Activated naive CD8-positive, alpha-beta T cell treated with anti-CD3 and anti-CD28 coated beads for 36 hours (primary cell): ENCODE measurements at regions not wholly inside any gene's neighbourhood (a gene's known extent, or its start where the extent isn't known, plus 50 kb on each side); places are given as distances from the start of the nearest gene placed in this dataset.

ENCODE experiments used
- DNase-seq: peaks from one replicate; pipeline ENCODE4 v3.0.0; 2021
- H3K27ac Mint-ChIP-seq: one replicate; pipeline ENCODE4 v1.8.0; 2022; ENCODE audit warnings: mild to moderate bottlenecking, moderate library complexity, mixed read lengths
- H3K27me3 Mint-ChIP-seq: one replicate; pipeline ENCODE4 v1.8.0; 2022; ENCODE audit warnings: mild to moderate bottlenecking, mixed read lengths
- H3K36me3 Mint-ChIP-seq: one replicate; pipeline ENCODE4 v1.8.0; 2021; ENCODE audit warnings: mild to moderate bottlenecking, mixed read lengths
- H3K4me1 Mint-ChIP-seq: one replicate; pipeline ENCODE4 v1.8.0; 2021; ENCODE audit warnings: mixed read lengths
- H3K4me3 Mint-ChIP-seq: one replicate; pipeline ENCODE4 v1.8.0; 2022; ENCODE audit warnings: mild to moderate bottlenecking, moderate library complexity, mixed read lengths
- H3K9me3 Mint-ChIP-seq: one replicate; pipeline ENCODE4 v1.8.0; 2022; ENCODE audit warnings: mixed read lengths

- no peaks in the 10 kb centered on the region for H3K36me3 Mint-ChIP-seq
- H3K27me3 Mint-ChIP-seq, result no peaks in the 10 kb centered on the region
- no peaks in the 10 kb centered on the region for H3K4me1 Mint-ChIP-seq
- H3K9me3 Mint-ChIP-seq, result no peaks in the 10 kb centered on the region
- H3K4me3 Mint-ChIP-seq, result no peak overlapping the region
- H3K27ac Mint-ChIP-seq, result no peak overlapping the region
- DNase-seq, result no peak
Observed at GRCh38 chr5:14063138-14063537, 80.0 kb upstream of the TRIO start.

GRCh38 chr5:14062178-14062577 is 81.0 kb upstream of the TRIO start:
- no peaks in the 10 kb centered on the region for H3K27me3 Mint-ChIP-seq
- DNase-seq, result no peak
- no peaks in the 10 kb centered on the region for H3K4me1 Mint-ChIP-seq
- no peaks in the 10 kb centered on the region for H3K36me3 Mint-ChIP-seq
- no peak overlapping the region for H3K4me3 Mint-ChIP-seq
- no peak overlapping the region for H3K27ac Mint-ChIP-seq
- H3K9me3 Mint-ChIP-seq, result no peaks in the 10 kb centered on the region

DNA sequence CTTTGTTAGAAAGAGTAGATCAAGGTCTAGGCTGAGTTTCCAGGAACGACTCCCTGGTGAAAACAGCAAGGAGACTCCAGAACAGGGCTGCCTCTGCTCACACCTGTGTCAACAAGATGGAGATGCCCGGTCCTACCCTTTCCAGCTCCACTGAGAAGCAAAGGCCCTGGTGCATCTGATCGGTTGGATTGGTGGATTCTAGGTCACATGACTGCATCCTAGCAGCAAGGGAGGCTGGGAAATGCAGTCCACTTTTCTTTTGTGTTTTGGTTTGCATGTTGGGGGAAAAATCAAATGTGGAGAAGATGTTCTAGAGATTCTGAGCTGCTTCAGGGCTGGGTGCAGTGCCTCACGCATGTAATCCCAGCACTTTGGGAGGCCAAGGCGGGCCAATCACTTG is 82.0 kb upstream of the TRIO start:
- H3K4me3 Mint-ChIP-seq, result no peak overlapping the region
- DNase-seq, result no peak
- H3K27ac Mint-ChIP-seq, result no peak overlapping the region
- no peaks in the 10 kb centered on the region for H3K9me3 Mint-ChIP-seq
- no peaks in the 10 kb centered on the region for H3K27me3 Mint-ChIP-seq
- no peaks in the 10 kb centered on the region for H3K36me3 Mint-ChIP-seq
- no peaks in the 10 kb centered on the region for H3K4me1 Mint-ChIP-seq

DNA sequence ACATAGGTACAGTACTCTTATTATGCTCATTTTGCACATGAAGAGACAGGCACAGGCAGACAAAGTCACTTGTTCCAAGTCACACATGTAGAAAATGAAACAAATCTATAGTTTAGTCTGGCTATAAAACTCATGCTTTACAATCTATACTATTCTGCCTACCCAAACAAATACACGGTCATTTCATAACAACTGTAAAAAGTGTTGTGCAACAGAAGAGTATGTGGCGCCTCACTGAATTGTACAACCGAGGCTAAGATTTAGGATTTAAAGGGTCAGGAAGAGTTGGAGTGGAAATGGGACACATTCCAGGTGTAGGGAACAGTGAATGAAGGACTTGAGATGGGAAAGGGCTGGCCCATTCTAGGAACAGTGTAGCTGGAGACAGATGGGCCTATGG is 82.9 kb upstream of the TRIO start:
- Mint-ChIP-seq H3K27ac (no peak overlapping the region), H3K4me1 (no peaks in the 10 kb centered on the region), H3K4me3 (no peak overlapping the region), H3K27me3 (no peaks in the 10 kb centered on the region), H3K36me3 (no peaks in the 10 kb centered on the region), H3K9me3 (no peaks in the 10 kb centered on the region)
- DNase-seq, result no peak

GRCh38 chr5:14059810-14060209 is 83.3 kb upstream of the TRIO start:
- Mint-ChIP-seq H3K9me3 (no peaks in the 10 kb centered on the region), H3K27me3 (no peaks in the 10 kb centered on the region), H3K4me3 (no peak overlapping the region), H3K4me1 (no peaks in the 10 kb centered on the region), H3K27ac (no peak overlapping the region), H3K36me3 (no peaks in the 10 kb centered on the region)
- no peak for DNase-seq

- Mint-ChIP-seq H3K4me1 (no peaks in the 10 kb centered on the region), H3K27ac (no peak overlapping the region), H3K27me3 (peaks cover 4% of the 10 kb centered on the region), H3K9me3 (no peaks in the 10 kb centered on the region), H3K4me3 (no peak overlapping the region), H3K36me3 (no peaks in the 10 kb centered on the region)
- DNase-seq, result no peak
Observed at GRCh38 chr5:14057289-14057688, 85.9 kb upstream of the TRIO start.

- no peak for DNase-seq
- H3K27me3 Mint-ChIP-seq, result peaks cover 6% of the 10 kb centered on the region
- no peak overlapping the region for H3K27ac Mint-ChIP-seq
- H3K4me1 Mint-ChIP-seq, result no peaks in the 10 kb centered on the region
- no peak overlapping the region for H3K4me3 Mint-ChIP-seq
- no peaks in the 10 kb centered on the region for H3K9me3 Mint-ChIP-seq
- no peaks in the 10 kb centered on the region for H3K36me3 Mint-ChIP-seq
Observed at GRCh38 chr5:14056039-14056438, 87.1 kb upstream of the TRIO start.

DNA sequence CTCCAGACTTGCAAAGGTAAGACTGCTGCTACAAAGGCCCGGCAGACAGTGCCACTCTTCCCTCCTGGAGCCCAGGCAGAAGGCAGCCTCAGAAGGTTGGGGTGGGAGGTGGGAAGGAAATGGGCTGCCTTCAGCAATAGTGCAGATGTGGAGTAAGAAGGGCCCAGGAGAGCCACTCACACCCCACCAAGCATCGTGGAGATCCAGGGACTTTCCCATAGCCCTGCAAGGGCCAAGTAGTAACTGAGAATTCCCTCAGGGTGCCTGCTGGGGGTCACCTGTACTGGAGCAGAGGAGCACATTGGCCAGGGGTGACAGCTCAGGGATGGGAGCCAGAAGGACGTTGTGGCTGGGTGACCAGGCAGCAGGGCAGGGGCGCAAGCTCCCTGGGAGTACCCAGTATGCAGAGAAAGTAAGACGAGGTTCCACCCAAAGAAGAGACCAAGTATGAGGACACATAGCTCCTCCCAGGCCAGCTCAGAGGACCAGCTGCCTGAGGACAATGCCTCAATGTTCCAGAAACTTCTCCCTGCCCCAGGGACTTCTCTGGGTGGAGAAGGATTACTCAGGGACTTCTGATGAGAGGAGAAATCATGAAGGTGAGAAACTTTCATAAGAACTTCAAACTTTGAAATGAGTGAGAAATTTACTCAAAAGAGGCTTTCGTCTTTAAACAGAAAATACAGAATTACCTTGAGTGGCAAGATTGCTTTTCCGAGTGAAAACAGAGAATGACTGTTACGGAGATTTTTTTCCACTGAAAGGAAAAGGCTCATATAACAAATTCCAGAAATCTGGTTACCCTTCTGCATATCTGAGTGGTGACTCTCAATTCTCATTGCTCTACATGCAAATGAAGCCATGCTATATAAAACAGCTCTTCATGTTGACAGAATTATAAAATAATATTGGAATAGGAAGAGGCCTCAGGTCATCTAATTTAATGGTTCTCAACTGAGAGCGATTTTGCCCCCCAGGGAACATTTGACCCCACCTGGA is 87.9 kb upstream of the TRIO start:
- Mint-ChIP-seq H3K27ac (peak overlapping the region; percentile 19), H3K27me3 (peaks cover 6% of the 10 kb centered on the region), H3K36me3 (no peaks in the 10 kb centered on the region)

DNA sequence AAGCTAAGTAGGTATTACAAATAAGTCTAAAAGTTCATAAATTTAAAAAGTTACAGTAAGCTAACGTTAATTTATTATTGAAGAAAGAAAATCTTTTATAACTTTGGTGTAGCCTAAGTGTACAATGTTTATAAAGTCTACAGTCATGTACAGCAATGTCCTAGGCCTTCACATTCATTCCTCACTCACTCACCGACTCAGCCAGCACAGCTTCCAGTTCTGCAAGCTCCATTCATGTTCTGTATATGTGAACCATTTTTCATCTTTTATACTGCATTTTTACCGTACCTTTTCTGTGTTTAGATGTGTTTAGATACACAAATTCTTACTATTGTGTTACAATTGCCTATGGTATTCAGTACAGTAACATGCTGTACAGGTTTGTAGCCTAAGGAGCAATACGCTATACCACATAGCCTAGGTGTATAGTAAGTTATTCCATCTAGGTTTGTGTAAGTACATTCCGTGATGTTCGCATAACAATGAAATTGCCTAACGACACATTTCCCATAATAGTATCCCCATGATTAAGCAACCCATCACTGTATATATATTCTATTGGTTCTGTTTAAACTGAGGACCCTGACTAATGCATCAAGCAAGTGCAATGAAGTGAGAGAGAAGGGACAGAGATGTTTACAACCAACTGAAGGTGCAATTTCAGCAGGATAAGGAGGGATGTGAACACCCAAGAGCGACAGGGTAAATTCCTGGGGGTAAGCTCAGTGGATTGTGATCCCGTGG is 88.9 kb upstream of the TRIO start:
- no peak for DNase-seq
- Mint-ChIP-seq H3K4me3 (no peak overlapping the region), H3K4me1 (no peaks in the 10 kb centered on the region), H3K36me3 (no peaks in the 10 kb centered on the region), H3K27ac (no peak overlapping the region), H3K9me3 (no peaks in the 10 kb centered on the region), H3K27me3 (peaks cover 6% of the 10 kb centered on the region)

More for the DNA sequence above, 87.9 kb upstream of the TRIO start:
- Mint-ChIP-seq H3K4me1 (no peaks in the 10 kb centered on the region), H3K4me3 (no peak overlapping the region), H3K9me3 (no peaks in the 10 kb centered on the region)
- DNase-seq, result no peak

DNA sequence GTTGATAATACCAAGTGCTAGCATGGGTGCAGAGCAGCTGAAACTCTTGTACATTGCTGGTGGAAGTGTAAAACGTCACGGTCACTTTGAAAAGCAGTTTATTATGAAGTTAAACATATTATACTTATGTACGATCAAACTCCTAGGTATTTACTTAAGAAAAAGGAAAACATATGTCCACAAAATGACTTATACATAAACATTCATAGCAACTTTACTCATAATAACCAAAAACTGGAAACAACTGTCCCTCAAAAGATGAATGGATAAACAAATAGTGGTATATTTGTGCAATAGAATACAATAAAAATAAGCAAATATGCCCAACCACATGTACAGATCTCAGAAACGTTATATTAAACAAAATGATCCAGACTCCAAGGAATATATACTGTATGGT is 92.3 kb upstream of the TRIO start:
- Mint-ChIP-seq H3K27me3 (peaks cover 6% of the 10 kb centered on the region), H3K36me3 (no peaks in the 10 kb centered on the region), H3K4me3 (no peak overlapping the region), H3K27ac (no peak overlapping the region), H3K9me3 (no peaks in the 10 kb centered on the region), H3K4me1 (no peaks in the 10 kb centered on the region)
- DNase-seq, result no peak

DNA sequence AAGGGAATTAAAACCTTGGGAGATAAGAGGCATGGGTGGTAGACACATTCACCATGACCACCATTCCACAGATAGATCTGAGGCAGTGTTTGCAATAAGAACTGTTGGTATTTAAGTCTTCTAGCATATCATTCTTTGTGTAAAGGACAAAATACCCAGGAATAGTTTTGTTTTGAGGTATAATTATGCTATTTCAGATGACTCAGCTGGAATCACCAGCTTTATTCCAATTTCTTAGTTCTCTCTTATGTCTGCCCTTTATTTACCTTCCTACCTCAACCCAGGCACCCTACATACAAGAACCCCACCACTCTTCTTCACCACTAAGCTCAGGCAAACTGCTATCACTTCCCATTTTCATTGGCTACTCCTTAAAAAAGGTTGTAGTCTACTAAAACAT is 94.7 kb upstream of the TRIO start:
- Mint-ChIP-seq H3K4me3 (no peak overlapping the region), H3K27me3 (peaks cover 6% of the 10 kb centered on the region), H3K27ac (no peak overlapping the region), H3K4me1 (no peaks in the 10 kb centered on the region), H3K9me3 (no peaks in the 10 kb centered on the region), H3K36me3 (no peaks in the 10 kb centered on the region)
- DNase-seq, result no peak

- no peaks in the 10 kb centered on the region for H3K4me1 Mint-ChIP-seq
- H3K9me3 Mint-ChIP-seq, result no peaks in the 10 kb centered on the region
- peaks cover 12% of the 10 kb centered on the region for H3K27me3 Mint-ChIP-seq
- no peak overlapping the region for H3K4me3 Mint-ChIP-seq
- H3K27ac Mint-ChIP-seq, result no peak overlapping the region
- H3K36me3 Mint-ChIP-seq, result no peaks in the 10 kb centered on the region
- no peak for DNase-seq
Observed at GRCh38 chr5:14041528-14042192, 97.2 kb upstream of the DNAH5 start.

DNA sequence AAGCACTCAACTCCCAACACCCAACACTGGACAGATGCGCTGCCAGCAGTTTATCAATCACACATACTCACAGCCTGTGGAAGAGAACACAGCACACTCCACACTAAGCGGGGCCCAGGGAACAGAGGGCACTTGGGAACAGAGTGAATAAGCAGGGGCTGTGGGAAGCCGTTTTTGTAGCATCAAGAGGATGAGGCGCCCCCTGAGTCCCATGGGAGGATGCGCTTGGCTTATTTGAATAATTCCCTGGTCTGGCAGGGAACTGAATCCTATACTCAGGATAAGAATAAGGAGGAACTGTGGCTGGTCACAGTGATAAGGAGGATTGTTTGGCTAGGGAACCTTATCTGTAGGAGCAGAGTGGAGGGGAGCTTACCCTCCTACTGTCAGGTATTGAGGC is 96.1 kb upstream of the DNAH5 start:
- H3K27ac Mint-ChIP-seq, result no peak overlapping the region
- no peak for DNase-seq
- H3K4me3 Mint-ChIP-seq, result no peak overlapping the region
- no peaks in the 10 kb centered on the region for H3K36me3 Mint-ChIP-seq
- H3K4me1 Mint-ChIP-seq, result peaks cover 6% of the 10 kb centered on the region
- peaks cover 13% of the 10 kb centered on the region for H3K27me3 Mint-ChIP-seq
- H3K9me3 Mint-ChIP-seq, result no peaks in the 10 kb centered on the region

DNA sequence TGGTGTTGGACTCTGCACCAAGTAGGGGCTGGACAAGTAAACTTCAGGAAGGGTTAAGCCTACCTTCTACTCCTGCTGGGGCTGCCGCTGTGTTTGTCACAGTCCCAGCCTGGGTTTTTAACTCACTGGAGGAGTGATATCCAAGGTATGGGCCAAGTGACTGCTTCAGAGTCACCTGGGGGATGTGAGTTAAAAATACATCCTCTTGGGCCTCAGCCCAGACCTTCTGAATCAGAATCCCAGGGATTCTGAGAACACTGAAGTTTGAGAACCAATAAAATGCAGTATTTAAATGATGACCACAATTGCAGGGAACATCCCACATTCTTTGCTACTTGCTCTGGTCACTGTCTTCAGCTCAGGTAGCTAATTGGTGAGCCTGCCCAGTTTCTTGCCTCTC is 95.1 kb upstream of the DNAH5 start:
- peaks cover 14% of the 10 kb centered on the region for H3K27me3 Mint-ChIP-seq
- H3K4me3 Mint-ChIP-seq, result no peak overlapping the region
- no peaks in the 10 kb centered on the region for H3K9me3 Mint-ChIP-seq
- H3K27ac Mint-ChIP-seq, result no peak overlapping the region
- DNase-seq, result no peak
- peaks cover 7% of the 10 kb centered on the region for H3K4me1 Mint-ChIP-seq
- H3K36me3 Mint-ChIP-seq, result no peaks in the 10 kb centered on the region

DNA sequence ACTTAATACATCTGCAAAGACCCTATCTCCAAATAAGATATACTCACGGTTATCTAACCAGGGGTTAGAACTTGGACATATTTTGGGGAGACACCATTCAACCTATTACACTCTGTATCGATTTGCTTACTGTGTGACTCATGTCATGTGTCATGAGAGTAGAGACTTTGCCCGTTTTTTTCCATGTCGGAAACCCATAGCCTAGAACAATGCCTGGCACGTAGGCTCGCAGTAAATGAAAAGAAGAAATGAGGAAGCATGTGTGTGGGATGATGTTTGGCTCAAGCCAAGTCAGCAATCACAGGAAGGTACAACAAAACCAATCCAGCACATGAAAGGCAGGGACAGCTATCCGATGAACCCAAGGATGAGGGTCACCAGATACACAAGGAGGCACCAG is 94.6 kb upstream of the DNAH5 start:
- Mint-ChIP-seq H3K4me3 (no peak overlapping the region), H3K4me1 (peaks cover 7% of the 10 kb centered on the region), H3K27me3 (peaks cover 20% of the 10 kb centered on the region), H3K9me3 (no peaks in the 10 kb centered on the region), H3K27ac (no peak overlapping the region), H3K36me3 (no peaks in the 10 kb centered on the region)
- DNase-seq, result no peak
